ENCODE measurements at regions not wholly inside any gene's neighbourhood (a gene's known extent, or its start where the extent isn't known, plus 50 kb on each side); places are given as distances from the start of the nearest gene placed in this dataset.

DNA sequence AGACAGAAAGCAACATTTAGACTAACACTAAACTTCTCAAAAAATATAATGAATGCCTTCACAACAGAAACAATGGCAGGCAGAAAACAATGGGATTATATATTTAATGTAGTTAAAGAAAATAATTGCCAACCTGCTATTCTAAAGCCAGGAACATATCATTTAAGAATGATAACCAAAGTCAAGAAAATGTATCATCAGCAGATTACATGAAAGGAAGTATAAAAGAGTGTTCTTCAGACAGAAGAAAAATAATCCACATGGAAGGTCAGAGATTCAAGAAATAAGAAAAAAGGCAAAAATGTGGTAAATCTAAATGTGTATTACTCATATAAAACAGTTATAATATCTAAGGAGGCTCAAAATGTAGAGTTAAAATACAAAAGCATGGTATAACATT, 98.1 kb downstream of the CYP26A1 start:
- Histone ChIP-seq H3K27me3 (ENCODE audit: insufficient read depth, low read depth, low read length) (no peaks in the 10 kb centered on the region), H3K36me3 (ENCODE audit: insufficient read depth, low read length) (no peaks in the 10 kb centered on the region), H3K4me3 (ENCODE audit: low read length) (no peak overlapping the region), H3K79me2 (replicated peaks; ENCODE audit: insufficient read depth, low read length) (no peaks in the 10 kb centered on the region), H3K27ac (ENCODE audit: low read length) (no peak overlapping the region), H3K4me2 (ENCODE audit: low read length) (no peak overlapping the region), H4K20me1 (ENCODE audit: insufficient read depth) (no peaks in the 10 kb centered on the region), H3F3A (ENCODE audit: insufficient read depth, low read length, poor library complexity, severe bottlenecking) (no peaks in the 10 kb centered on the region), H3K9me3 (ENCODE audit: low read length) (no peaks in the 10 kb centered on the region), H3K9ac (ENCODE audit: low read length) (no peak overlapping the region), H3K9me2 (ENCODE audit: insufficient read depth, low read length) (no peaks in the 10 kb centered on the region), H2AFZ (ENCODE audit: low read depth, low read length) (no peak overlapping the region)
- no peak for TF ChIP-seq EP300 (conservative IDR thresholded peaks at IDR 0.05; ENCODE audit: poor library complexity, severe bottlenecking)
- no peak for TF ChIP-seq EZH2 (IDR thresholded peaks at IDR 0.05; ENCODE audit: borderline replicate concordance, insufficient read depth, low read length, poor library complexity, severe bottlenecking)
- TF ChIP-seq MXI1 (conservative IDR thresholded peaks at IDR 0.05; ENCODE audit: poor library complexity, severe bottlenecking) = no peak
- no peak for TF ChIP-seq POLR2AphosphoS5 (IDR thresholded peaks at IDR 0.05)
- TF ChIP-seq RAD21 (conservative IDR thresholded peaks at IDR 0.05) = no peak
- TF ChIP-seq CTCF (IDR thresholded peaks at IDR 0.05; ENCODE audit: poor library complexity, severe bottlenecking) = no peak
- TF ChIP-seq TAF1 (IDR thresholded peaks at IDR 0.05; ENCODE audit: low read depth) = no peak
- TF ChIP-seq, protein P1, sequence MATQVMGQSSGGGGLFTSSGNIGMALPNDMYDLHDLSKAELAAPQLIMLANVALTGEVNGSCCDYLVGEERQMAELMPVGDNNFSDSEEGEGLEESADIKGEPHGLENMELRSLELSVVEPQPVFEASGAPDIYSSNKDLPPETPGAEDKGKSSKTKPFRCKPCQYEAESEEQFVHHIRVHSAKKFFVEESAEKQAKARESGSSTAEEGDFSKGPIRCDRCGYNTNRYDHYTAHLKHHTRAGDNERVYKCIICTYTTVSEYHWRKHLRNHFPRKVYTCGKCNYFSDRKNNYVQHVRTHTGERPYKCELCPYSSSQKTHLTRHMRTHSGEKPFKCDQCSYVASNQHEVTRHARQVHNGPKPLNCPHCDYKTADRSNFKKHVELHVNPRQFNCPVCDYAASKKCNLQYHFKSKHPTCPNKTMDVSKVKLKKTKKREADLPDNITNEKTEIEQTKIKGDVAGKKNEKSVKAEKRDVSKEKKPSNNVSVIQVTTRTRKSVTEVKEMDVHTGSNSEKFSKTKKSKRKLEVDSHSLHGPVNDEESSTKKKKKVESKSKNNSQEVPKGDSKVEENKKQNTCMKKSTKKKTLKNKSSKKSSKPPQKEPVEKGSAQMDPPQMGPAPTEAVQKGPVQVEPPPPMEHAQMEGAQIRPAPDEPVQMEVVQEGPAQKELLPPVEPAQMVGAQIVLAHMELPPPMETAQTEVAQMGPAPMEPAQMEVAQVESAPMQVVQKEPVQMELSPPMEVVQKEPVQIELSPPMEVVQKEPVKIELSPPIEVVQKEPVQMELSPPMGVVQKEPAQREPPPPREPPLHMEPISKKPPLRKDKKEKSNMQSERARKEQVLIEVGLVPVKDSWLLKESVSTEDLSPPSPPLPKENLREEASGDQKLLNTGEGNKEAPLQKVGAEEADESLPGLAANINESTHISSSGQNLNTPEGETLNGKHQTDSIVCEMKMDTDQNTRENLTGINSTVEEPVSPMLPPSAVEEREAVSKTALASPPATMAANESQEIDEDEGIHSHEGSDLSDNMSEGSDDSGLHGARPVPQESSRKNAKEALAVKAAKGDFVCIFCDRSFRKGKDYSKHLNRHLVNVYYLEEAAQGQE (IDR thresholded peaks at IDR 0.05; ENCODE audit: borderline replicate concordance) = no peak
- no peak for TF ChIP-seq SMC3 (conservative IDR thresholded peaks at IDR 0.05; ENCODE audit: poor library complexity)

- Histone ChIP-seq H3K9ac (ENCODE audit: low read length) (no peak overlapping the region), H3K9me3 (ENCODE audit: low read length) (no peaks in the 10 kb centered on the region), H2AFZ (ENCODE audit: low read depth, low read length) (no peak overlapping the region), H3F3A (ENCODE audit: insufficient read depth, low read length, poor library complexity, severe bottlenecking) (no peaks in the 10 kb centered on the region), H4K20me1 (ENCODE audit: insufficient read depth) (no peaks in the 10 kb centered on the region), H3K27me3 (ENCODE audit: insufficient read depth, low read depth, low read length) (no peaks in the 10 kb centered on the region), H3K79me2 (replicated peaks; ENCODE audit: insufficient read depth, low read length) (no peaks in the 10 kb centered on the region), H3K4me2 (ENCODE audit: low read length) (no peak overlapping the region), H3K27ac (ENCODE audit: low read length) (no peak overlapping the region), H3K36me3 (ENCODE audit: insufficient read depth, low read length) (no peaks in the 10 kb centered on the region), H3K4me3 (ENCODE audit: low read length) (no peak overlapping the region), H3K9me2 (ENCODE audit: insufficient read depth, low read length) (no peaks in the 10 kb centered on the region)
- TF ChIP-seq EP300 (conservative IDR thresholded peaks at IDR 0.05; ENCODE audit: poor library complexity, severe bottlenecking) = no peak
- TF ChIP-seq, protein P1 (IDR thresholded peaks at IDR 0.05; ENCODE audit: borderline replicate concordance) = no peak
- TF ChIP-seq SMC3 (conservative IDR thresholded peaks at IDR 0.05; ENCODE audit: poor library complexity) = no peak
- no peak for TF ChIP-seq EZH2 (IDR thresholded peaks at IDR 0.05; ENCODE audit: borderline replicate concordance, insufficient read depth, low read length, poor library complexity, severe bottlenecking)
- no peak for TF ChIP-seq RAD21 (conservative IDR thresholded peaks at IDR 0.05)
- TF ChIP-seq POLR2AphosphoS5 (IDR thresholded peaks at IDR 0.05) = no peak
Measured at GRCh38 chr10:93173967-93174845, 100.5 kb downstream of the CYP26A1 start.

Data from neural cell (in vitro differentiated cells).